Chondrocyte (in vitro differentiated cells): ENCODE measurements at regions not wholly inside any gene's neighbourhood (a gene's known extent, or its start where the extent isn't known, plus 50 kb on each side); places are given as distances from the start of the nearest gene placed in this dataset.

ENCODE experiments used
- DNase-seq: peaks from one replicate; pipeline ENCODE4 v3.0.0; 2021; ENCODE audit warnings: mixed read lengths, low spot score
- H3K27ac Mint-ChIP-seq: one replicate; pipeline ENCODE4 v1.8.0; 2021; ENCODE audit warnings: mild to moderate bottlenecking, moderate library complexity, mixed read lengths; ENCODE audit not compliant: unreplicated experiment
- H3K27me3 Mint-ChIP-seq: 2 replicates; pipeline ENCODE4 v1.8.0; 2021; ENCODE audit warnings: low read depth, mixed read lengths
- H3K36me3 Mint-ChIP-seq: 2 replicates; pipeline ENCODE4 v1.8.0; 2021; ENCODE audit warnings: low read depth, mixed read lengths
- H3K4me1 Mint-ChIP-seq: 2 replicates; pipeline ENCODE4 v1.8.0; 2021; ENCODE audit warnings: low read depth, mild to moderate bottlenecking, mixed read lengths
- H3K4me3 Mint-ChIP-seq: one replicate; pipeline ENCODE4 v1.8.0; 2021; ENCODE audit warnings: mild to moderate bottlenecking, moderate library complexity, mixed read lengths; ENCODE audit not compliant: unreplicated experiment
- H3K9me3 Mint-ChIP-seq: 2 replicates; pipeline ENCODE4 v1.8.0; 2021; ENCODE audit warnings: low read depth, mixed read lengths
- CTCF ChIP-seq: fragments of 200-600 bp; sonication (generic); IDR thresholded peaks from 2 replicates; pipeline ENCODE4 v1.5.0; 2021; ENCODE audit warnings: antibody characterized with exemption, mild to moderate bottlenecking, moderate library complexity

- H3K27ac Mint-ChIP-seq = no peak overlapping the region
- no peaks in the 10 kb centered on the region for H3K9me3 Mint-ChIP-seq
- peaks cover 2% of the 10 kb centered on the region for H3K36me3 Mint-ChIP-seq
- TF ChIP-seq CTCF = no peak
- peaks cover 2% of the 10 kb centered on the region for H3K27me3 Mint-ChIP-seq
- H3K4me1 Mint-ChIP-seq = no peaks in the 10 kb centered on the region
- no peak for DNase-seq
- no peak overlapping the region for H3K4me3 Mint-ChIP-seq
Observed at GRCh38 chr1:72570815-72571214, 288.5 kb upstream of the NEGR1 start.

GRCh38 chr1:72568113-72568512, 285.8 kb upstream of the NEGR1 start:
- H3K27me3 Mint-ChIP-seq = no peaks in the 10 kb centered on the region
- H3K4me1 Mint-ChIP-seq = no peaks in the 10 kb centered on the region
- no peaks in the 10 kb centered on the region for H3K36me3 Mint-ChIP-seq
- no peak overlapping the region for H3K27ac Mint-ChIP-seq
- DNase-seq = no peak
- TF ChIP-seq CTCF = no peak
- H3K9me3 Mint-ChIP-seq = no peaks in the 10 kb centered on the region
- H3K4me3 Mint-ChIP-seq = no peak overlapping the region

DNA sequence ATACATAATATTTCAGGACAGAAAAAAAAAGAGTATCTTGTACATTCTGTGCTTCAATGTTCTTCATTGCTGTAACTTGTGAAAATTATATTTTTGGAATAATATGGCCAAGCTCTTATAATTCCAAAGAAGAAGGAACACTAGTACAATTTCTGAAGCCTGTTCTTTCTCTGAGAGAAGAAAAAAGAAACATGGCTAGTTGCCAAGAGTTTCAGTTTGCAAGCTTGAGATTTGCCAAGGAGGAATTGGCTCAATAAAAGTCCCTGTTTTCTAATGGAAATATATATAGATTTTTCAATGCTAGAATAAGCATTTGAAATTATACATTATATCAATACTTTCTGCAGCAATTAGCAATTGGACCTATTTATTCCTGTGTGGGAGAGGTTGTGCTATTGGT, 285.2 kb upstream of the NEGR1 start:
- Mint-ChIP-seq H3K9me3 (no peaks in the 10 kb centered on the region), H3K4me1 (no peaks in the 10 kb centered on the region), H3K27ac (no peak overlapping the region), H3K4me3 (no peak overlapping the region), H3K36me3 (no peaks in the 10 kb centered on the region), H3K27me3 (no peaks in the 10 kb centered on the region)
- TF ChIP-seq CTCF = no peak
- no peak for DNase-seq

GRCh38 chr1:72564749-72565148, 282.4 kb upstream of the NEGR1 start:
- no peak overlapping the region for H3K4me3 Mint-ChIP-seq
- no peak for DNase-seq
- TF ChIP-seq CTCF = no peak
- no peaks in the 10 kb centered on the region for H3K9me3 Mint-ChIP-seq
- no peaks in the 10 kb centered on the region for H3K4me1 Mint-ChIP-seq
- no peak overlapping the region for H3K27ac Mint-ChIP-seq
- no peaks in the 10 kb centered on the region for H3K27me3 Mint-ChIP-seq
- no peaks in the 10 kb centered on the region for H3K36me3 Mint-ChIP-seq

DNA sequence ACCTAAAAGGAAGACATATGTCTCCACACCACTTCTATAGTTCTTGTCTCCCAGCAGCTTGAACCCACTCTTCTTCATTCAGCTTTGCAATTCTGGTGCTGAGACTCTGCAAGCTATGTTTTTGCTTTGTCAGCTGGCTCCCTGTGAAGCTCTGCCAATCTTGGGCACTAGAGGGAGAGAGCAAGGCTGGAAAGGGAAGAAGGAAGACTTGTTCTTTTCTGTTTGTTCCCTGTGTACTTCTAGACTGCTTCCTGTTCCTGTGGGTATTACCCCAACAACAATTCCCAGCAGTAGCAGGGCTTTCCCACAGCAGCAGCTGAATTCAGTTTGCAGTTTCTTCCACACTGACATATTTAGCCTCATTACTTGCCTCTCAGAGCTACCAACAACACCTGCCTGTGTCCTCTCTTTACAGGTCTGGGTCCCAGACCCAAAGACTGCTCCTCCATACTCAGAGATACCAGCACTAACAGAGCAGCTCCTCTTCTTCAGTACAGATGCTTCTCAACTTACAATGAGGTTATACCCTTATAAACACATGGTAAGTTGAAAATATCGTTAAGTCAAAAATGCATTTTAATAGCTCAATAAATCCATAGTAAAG, 275.2 kb upstream of the NEGR1 start:
- peak; percentile 38 for TF ChIP-seq CTCF
- no peak for DNase-seq
- H3K36me3 Mint-ChIP-seq = no peaks in the 10 kb centered on the region
- H3K9me3 Mint-ChIP-seq = no peaks in the 10 kb centered on the region
- no peaks in the 10 kb centered on the region for H3K4me1 Mint-ChIP-seq
- H3K27me3 Mint-ChIP-seq = peaks cover 1% of the 10 kb centered on the region
- H3K27ac Mint-ChIP-seq = no peak overlapping the region
- H3K4me3 Mint-ChIP-seq = no peak overlapping the region
